Progenitor cell of endocrine pancreas (in vitro differentiated cells): ENCODE measurements at regions not wholly inside any gene's neighbourhood (a gene's known extent, or its start where the extent isn't known, plus 50 kb on each side); places are given as distances from the start of the nearest gene placed in this dataset.

Experiments used
- DNase-seq: peaks from one replicate; pipeline ENCODE4 v3.0.0; 2021; ENCODE audit warnings: low spot score; ENCODE audit not compliant: unreplicated experiment
- H3K27ac Mint-ChIP-seq: 2 replicates; pipeline ENCODE4 v1.8.0; 2021; ENCODE audit warnings: mild to moderate bottlenecking, moderate library complexity, mixed read lengths
- H3K27me3 Mint-ChIP-seq: 2 replicates; pipeline ENCODE4 v1.8.0; 2021; ENCODE audit warnings: mixed read lengths
- H3K36me3 Mint-ChIP-seq: 2 replicates; pipeline ENCODE4 v1.8.0; 2022; ENCODE audit warnings: mixed read lengths; ENCODE audit not compliant: insufficient read depth
- H3K4me1 Mint-ChIP-seq: 2 replicates; pipeline ENCODE4 v1.8.0; 2021; ENCODE audit warnings: low read depth, mixed read lengths
- H3K4me3 Mint-ChIP-seq: 2 replicates; pipeline ENCODE4 v1.8.0; 2021; ENCODE audit warnings: low read depth, mild to moderate bottlenecking, moderate library complexity, mixed read lengths
- H3K9me3 Mint-ChIP-seq: 2 replicates; pipeline ENCODE4 v1.8.0; 2021; ENCODE audit warnings: low read depth, mixed read lengths
- TF ChIP-seq, protein P1 (sequence below): fragments of 200-600 bp; sonication (generic); IDR thresholded peaks from one replicate; pipeline ENCODE4 v1.5.0; 2021; ENCODE audit warnings: antibody characterized with exemption, mild to moderate bottlenecking; ENCODE audit not compliant: unreplicated experiment

- no peak for DNase-seq
- TF ChIP-seq, protein P1, sequence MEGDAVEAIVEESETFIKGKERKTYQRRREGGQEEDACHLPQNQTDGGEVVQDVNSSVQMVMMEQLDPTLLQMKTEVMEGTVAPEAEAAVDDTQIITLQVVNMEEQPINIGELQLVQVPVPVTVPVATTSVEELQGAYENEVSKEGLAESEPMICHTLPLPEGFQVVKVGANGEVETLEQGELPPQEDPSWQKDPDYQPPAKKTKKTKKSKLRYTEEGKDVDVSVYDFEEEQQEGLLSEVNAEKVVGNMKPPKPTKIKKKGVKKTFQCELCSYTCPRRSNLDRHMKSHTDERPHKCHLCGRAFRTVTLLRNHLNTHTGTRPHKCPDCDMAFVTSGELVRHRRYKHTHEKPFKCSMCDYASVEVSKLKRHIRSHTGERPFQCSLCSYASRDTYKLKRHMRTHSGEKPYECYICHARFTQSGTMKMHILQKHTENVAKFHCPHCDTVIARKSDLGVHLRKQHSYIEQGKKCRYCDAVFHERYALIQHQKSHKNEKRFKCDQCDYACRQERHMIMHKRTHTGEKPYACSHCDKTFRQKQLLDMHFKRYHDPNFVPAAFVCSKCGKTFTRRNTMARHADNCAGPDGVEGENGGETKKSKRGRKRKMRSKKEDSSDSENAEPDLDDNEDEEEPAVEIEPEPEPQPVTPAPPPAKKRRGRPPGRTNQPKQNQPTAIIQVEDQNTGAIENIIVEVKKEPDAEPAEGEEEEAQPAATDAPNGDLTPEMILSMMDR: no peak
- Mint-ChIP-seq H3K9me3 (peaks cover 28% of the 10 kb centered on the region), H3K27me3 (no peaks in the 10 kb centered on the region), H3K4me1 (no peaks in the 10 kb centered on the region), H3K27ac (no peak overlapping the region), H3K36me3 (no peaks in the 10 kb centered on the region), H3K4me3 (no peak overlapping the region)
Observed at GRCh38 chr18:43720041-43720440, 442.8 kb upstream of the SYT4 start.

DNA sequence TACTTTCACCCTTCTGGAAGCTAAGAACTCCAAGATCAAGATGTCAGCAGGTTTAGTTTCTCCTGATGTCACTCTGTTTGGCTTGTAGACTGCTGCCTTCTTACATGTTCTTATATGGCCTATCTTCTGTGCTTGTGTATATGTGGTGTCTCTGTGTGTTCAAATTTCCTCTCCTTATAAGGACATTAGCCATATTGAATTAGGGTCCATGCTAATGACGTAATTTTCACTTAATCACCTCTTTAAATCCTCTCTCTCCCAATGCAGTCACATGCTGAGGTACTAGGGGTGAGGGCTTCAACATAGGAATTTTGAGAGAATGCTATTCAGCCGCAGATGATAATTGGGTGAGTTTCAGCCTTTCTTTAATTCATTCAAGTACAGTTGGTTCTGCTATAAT is 458.3 kb upstream of the SYT4 start:
- TF ChIP-seq, protein P1: no peak
- Mint-ChIP-seq H3K36me3 (no peaks in the 10 kb centered on the region), H3K4me1 (peaks cover 1% of the 10 kb centered on the region), H3K4me3 (no peak overlapping the region), H3K9me3 (peaks cover 5% of the 10 kb centered on the region), H3K27me3 (no peaks in the 10 kb centered on the region), H3K27ac (no peak overlapping the region)
- DNase-seq: no peak

DNA sequence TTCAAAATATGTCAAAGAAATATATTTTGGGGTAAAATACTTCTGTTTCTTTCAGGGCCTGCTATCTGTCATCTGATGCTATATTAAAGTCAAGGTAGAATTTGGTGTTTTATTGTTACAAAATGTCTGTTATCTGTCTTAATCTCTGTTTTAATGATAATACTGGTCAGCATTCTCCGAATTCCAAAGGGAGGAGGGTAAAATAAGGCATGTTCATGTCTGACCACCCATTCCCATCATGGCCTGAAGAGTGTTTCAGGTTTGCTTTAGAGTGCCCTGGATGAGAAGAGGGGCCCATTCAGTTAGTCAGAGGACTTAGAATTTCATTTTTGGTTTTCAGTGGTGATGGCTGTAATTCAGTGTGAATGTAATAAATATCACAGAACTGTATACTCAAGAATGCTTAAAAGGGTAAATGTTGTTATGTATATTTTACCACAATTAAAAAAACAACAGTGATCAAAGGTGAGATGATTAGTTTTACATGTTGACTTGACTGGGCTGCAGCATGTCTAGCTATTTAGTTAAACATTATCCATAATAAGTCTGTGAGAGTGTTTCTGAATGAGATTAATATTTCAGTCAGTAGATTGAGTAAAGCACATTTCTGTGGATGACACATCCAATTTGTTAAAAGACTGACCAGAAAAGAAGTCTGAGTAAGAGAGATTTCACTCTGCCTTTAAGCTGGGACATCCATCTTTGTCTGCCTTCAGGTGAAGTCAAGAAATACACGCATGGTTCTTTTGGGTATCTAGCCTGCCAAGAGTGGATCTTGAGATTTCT is 467.9 kb upstream of the SYT4 start:
- Mint-ChIP-seq H3K36me3 (peaks cover 6% of the 10 kb centered on the region), H3K4me1 (no peaks in the 10 kb centered on the region), H3K27me3 (no peaks in the 10 kb centered on the region), H3K27ac (no peak overlapping the region), H3K9me3 (peaks cover 31% of the 10 kb centered on the region), H3K4me3 (no peak overlapping the region)
- DNase-seq: no peak
- TF ChIP-seq, protein P1: no peak

DNA sequence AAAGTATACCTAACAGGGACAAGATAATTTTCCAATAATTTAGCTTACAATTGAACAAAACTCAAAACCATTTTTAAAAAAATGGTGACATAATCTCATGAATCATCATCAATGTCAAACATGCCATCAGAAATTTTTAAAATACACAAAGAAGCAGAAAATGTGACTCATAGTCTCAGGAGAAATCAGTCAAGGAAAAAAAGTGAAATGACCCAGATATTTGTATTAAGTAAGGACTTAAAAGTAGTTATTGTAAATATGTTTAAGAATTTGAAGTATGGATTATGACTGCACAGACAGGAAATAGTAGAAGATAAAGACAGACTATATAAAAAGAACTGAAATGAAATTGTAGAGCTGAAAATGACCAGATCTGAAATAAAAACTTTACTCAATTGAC is 473.9 kb upstream of the SYT4 start:
- Mint-ChIP-seq H3K27me3 (no peaks in the 10 kb centered on the region), H3K4me1 (no peaks in the 10 kb centered on the region), H3K4me3 (no peak overlapping the region), H3K36me3 (peaks cover 2% of the 10 kb centered on the region), H3K27ac (no peak overlapping the region), H3K9me3 (peaks cover 22% of the 10 kb centered on the region)
- TF ChIP-seq, protein P1: no peak
- DNase-seq: no peak

GRCh38 chr18:43751835-43752234 is 474.5 kb upstream of the SYT4 start:
- TF ChIP-seq, protein P1: no peak
- Mint-ChIP-seq H3K4me1 (no peaks in the 10 kb centered on the region), H3K36me3 (peaks cover 1% of the 10 kb centered on the region), H3K27me3 (no peaks in the 10 kb centered on the region), H3K9me3 (peaks cover 16% of the 10 kb centered on the region), H3K27ac (no peak overlapping the region), H3K4me3 (no peak overlapping the region)
- DNase-seq: no peak
